ENCODE measurements at regions not wholly inside any gene's neighbourhood (a gene's known extent, or its start where the extent isn't known, plus 50 kb on each side); places are given as distances from the start of the nearest gene placed in this dataset.
"Not testable (repeated sequence)": the region's sequence is repeated elsewhere in the genome, so short reads cannot be mapped to it uniquely, and the experiment has no call there.

DNA sequence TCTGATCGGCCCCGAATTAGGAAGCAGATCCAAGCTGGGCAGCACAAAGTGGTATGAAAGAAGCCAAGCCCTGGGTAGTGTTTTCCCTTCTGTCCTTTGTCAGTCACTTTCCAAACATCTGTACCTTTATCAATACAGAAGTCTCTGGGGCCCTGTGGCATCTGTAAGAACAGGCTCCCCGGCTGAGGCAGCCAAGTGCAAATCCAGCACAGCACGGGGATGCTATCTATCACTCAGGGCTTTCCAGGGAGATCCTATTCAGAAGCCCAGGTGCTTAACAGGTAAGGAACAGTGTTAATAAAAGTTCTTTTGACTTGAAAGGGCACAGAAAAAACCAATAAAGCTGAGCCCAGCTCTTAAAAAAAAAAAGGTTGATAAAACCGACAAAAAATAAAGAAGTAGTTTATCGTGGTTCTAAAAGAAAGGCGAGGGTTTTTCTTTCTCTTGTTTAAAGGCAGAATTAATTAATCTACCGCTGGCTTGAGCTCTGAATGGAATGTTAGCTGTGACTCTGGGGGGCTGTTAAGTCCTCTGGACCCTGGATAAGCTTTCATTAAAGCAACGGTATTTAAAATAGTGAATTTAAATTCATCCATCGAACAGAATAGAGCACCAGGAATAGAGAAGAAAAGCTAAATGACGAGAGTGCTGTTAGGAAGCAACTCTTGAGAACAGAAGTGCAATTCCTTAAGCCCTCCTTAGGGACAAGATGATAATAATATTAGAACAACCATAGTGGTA lies 119.1 kb upstream of the GATB start:
- no peak for DNase-seq

DNA sequence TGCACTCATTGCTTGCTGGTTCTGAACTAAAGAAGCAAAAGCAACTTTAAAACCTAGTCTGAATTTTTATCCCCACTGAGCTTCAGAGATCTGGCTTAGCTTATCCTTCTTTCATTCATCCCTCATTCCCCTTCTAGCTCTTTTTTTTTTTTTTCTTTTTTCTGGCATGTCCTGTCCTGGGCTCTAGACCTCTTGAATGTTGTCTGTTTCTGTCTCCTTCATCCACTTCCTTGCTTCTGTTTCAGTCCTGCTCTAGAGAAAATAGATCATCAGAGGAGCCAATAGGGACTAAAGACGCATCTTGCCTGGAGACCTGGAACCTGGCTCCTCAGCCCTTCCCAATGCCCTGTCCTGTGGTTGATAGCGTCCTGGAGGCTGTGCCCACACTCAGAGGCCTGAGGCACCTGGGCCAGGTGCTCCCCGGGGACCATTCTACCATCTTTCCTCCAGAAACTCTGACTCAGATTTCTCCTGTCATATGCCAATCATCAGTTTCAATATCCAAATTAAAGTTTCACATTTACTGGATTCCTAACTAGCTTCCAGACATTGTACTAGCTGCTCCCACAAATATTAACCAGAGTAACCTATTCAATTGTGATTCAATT lies 115.7 kb upstream of the GATB start:
- DNase-seq: no peak

DNA sequence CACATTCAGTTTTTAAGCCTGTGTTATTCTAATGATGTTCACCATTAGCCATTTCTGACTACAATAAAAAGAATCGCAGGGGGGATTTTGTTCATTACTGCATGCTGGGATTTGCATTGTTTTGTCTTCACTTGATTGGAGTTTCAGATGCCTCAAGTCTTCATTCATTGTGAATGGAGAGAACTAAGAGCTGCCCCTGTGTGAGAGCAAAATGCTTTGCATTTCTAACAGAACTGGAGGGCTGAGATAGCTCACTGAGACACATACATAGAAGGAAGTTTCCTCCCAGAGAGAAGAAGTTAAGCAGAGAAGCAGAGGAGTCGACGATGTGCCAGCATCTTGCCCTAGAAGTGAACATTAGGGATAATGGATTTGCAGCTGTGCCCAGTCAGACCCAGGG lies 113.5 kb upstream of the GATB start:
- DNase-seq: no peak

DNA sequence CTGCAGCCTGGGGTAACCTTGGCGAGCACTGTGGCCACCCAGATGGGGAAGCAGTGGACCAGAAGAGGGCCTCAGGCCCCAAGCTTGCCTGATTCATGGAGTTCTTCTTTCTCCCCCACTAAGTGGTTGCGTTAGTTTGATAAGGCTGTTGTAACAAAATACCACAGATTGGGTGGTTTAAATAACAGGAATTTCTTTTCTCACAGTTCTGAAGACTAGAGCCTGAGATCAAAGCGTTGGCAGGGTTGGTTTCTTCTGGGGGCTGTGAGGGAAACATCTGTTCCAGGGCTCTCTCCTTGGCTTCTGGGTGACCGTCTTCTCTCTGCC lies 105.7 kb upstream of the GATB start:
- no peak for DNase-seq

DNA sequence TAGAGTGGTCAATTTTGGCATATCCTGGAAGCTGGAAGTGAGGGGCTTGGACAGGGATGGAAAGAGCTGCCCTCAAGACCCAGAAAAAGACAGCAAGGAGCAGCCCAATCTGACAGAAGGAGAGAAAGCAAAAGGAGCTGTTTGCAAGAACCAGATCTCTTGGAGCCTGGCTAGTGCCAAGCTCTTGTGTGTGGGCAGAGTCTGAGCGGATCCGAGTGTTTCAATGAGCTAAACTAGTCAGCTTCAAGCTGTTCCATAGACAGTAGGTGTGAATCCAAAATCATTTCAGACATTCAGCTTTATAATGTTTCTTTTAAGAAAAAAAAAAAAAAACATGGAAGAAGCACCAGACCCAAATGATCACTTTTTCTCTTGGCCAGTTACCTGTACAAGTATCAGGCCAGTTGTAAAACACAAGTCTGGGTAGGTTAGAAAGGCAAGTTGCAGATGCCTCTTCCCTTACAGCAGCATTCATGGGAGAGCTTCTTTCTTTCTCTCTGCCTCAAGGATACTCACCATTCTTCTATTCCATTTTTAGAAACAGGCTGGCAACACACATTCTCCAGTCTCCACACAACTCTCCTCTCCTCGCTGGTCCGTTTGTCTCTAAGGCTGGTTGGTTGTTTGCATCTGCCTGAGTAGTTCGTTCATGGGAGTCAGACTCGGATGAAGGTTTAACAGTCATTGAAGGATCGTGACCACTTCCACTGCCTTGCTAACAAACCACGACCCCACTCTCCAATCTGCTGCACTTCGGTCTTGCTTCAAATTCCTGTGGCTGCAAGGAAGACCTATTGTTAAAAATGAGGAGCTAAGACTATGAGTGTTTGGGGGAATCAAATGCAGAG lies 105.2 kb upstream of the GATB start:
- DNase-seq: no peak

DNA sequence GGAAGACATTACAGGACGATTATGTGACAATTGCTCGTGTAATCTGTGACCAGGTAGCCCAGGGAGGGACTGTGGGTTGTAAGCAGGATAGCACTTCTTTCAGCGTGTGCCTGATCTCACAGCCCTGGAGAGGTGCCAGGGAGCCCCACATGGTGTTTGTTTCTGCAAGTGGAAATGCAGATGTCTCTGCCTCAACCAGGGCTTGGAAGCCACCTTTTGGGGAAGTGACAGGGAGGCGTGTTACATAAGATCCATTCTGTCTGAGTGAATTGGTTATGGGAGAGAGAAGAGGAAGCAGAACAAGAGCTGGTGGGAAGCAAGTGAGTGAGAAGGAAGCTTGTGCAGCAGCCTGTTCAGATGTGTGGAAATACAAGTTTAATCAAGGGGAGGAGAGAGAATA lies 104.5 kb upstream of the GATB start:
- DNase-seq: no peak

DNA sequence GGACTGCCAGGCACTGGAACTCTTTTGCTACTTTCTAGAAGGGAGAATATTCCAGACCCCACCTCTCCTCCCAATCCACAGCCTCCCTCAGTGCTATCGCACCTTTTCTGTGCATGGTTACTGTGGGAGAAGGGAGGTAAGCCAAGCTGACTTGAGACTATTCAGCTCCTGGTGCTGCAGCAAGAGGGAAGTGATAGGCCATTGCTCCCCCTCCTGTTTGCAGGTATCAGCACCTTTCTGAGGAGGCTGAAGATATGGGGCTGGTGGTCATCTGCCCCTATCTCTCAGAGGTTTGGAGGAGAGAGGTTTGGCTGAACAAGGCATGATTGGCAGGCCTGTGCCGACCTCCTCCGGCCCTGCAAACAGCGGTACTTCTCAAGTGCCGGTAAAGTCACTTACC lies 103.3 kb upstream of the GATB start:
- DNase-seq: no peak

DNA sequence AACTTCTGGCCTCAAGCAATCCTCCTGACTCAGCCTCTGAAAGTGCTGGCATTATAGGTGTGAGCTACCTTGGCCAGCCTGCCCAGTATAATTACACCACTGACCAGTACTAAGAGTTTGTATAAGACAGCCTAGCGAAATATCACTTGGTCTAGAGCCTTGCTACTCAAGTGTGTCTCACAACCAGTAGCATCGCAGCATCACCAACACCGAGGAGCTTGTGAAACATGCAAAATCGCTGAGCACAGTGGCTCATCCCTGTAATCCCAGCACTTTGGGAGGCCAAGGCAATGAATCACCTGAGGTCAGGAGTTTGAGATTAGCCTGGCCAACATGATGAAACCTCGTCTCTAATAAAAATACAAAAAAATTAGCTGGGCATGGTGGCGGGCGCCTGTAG lies 102.0 kb upstream of the GATB start:
- DNase-seq: no peak

DNA sequence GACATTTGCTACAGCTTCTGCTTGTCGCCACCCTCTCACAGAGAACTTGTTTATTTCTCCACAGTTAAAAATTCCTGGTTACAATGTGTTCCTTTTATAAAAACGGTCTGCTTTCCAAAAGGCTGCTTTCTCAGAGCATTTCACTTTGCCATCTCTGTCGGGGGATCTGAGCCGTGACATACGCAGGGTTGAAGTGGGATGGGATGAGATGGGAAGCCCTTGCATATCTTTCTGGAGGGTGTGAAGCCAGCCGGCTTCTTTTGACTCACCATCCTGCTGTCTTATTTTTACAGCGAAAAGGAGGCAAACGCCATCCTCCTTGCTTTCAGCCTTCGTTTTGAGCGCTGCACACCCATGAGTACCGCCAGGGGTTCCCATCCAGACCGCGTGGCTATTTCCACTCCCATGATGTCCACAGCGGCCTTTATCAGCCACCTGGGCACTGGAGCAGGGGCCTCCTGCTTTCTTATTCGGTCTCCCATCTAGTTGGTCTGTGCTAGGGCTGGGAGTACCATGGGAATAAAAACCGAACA lies 99.8 kb upstream of the GATB start:
- no peak for DNase-seq

DNA sequence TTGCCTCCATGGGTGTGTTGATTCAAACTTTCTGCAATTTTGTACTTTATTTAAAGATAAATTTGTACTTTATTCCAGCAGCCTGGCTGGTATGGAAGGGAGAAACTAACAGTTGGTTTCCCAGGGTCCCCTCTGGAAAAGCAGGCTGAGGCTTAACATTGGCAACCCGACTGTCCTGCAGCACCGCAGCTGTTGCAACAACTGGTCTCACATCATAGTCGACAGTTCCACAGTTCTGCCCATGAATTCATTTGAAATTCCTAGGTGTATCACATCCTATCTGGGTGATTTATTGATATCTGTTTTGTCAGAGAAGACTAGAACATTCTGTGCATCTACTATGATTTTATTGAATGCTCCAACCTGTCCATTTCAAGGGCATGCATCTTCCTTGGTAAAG lies 98.8 kb upstream of the GATB start:
- no peak for DNase-seq

DNA sequence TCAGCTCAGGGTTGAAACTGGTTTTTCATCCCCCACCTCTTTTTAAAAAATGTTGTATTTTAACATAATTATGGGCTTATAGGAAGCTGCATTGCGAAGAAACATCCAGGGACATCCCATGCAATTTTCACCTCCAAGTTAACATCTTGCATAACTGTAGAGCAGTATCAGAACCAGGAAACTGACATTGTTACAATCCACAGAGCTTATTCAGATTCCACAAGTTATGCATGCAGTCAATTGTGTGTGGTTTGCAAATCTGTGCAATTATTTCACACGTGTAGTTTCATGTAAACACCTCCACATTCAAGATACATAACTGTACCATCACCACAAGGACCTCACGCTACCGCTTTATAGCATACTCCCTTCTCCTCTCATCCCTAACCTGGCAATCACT lies 97.5 kb upstream of the GATB start:
- DNase-seq: no peak

DNA sequence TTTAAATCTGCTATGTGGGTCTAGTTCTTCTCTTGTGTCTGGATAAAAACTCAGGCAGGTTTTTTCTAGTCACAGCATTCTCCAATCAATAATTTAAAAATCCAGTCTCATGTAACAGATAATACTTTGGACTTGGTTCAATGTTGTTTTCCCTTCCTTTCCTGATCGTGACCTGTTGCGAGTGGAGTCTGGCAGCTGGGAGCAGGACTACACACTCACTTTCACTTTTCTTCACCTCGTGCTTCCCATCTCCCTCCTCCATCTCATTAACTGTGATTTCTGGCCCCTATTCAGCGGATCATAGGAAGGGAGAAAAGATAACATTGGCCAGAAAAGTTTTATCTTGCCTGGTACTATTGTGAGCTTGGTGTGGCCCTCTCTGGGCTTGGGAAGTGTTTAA lies 96.6 kb upstream of the GATB start:
- DNase-seq: no peak

DNA sequence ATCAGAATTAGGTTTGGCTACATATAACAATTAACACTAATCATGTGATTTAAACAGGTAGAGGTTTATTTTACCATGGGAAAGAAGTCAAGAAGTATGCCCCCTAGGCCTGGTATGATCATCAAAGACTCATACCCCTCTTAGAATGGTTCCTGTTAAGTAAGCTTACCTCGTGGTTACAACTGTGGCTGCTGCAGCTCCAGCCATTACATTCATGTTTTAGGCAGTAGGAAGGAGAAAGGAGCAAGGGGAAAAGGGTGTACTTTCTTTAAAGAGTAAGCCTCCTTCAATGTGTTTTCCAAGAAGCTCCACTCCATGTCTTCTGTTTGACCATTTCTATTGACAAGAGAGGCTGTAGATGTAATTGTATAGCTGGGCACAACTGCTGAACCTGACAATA lies 94.9 kb upstream of the GATB start:
- DNase-seq: no peak

DNA sequence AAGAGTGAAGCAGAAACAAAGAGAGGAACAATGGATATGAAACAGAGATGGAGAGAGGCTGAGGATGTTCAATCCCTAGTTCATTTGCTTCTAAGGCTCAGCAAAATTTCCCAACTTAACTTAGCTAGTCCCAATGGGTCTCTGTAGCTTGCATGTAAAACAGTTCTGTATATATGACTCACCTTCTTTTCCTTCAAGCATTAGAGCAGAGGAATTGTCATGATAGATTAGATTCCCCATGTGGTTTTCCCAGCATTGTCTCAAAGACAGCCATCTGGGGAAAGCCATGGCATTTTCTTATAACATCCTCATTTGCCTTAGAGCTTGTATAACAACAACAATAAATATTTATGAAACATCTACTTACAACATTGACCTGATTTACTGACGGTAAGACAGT lies 93.9 kb upstream of the GATB start:
- no peak for DNase-seq

DNA sequence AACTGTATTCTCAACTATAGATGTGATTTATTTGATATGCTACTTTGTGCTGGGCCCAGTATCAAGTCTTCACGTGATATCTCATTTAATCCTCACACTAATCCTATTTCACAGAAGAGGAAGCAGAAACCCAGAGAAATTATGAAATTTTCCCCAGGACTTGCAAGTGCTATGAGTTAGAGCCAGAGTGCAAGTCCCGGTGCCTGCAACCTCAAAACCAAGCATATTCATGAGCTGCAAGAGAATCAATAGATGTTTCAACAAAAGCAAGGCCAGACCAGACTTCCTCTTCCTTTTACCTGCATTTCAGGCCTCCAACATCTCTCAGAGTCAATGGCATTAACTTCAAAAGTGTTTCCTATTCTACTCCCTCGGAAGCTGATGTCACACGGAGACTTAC lies 92.2 kb upstream of the GATB start:
- no peak for DNase-seq

DNA sequence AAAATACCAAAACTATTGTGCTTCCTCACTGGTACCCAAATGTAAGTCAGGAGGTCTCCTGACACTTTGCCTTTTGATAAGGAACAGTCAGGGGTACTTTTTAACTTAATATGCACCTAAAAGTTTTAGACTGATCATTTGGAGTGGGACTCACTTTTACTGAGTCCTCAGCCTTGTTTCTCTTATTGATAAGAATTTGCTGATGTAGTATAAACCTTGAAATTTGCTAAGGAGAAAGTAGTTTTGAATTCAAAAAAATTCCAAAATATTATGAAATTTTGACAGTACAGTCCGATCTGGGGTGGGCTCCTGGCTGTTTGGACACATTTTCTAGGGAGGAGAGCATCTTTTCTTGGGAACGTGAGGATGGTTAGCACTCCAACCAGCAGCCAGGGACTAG lies 91.4 kb upstream of the GATB start:
- no peak for DNase-seq

DNA sequence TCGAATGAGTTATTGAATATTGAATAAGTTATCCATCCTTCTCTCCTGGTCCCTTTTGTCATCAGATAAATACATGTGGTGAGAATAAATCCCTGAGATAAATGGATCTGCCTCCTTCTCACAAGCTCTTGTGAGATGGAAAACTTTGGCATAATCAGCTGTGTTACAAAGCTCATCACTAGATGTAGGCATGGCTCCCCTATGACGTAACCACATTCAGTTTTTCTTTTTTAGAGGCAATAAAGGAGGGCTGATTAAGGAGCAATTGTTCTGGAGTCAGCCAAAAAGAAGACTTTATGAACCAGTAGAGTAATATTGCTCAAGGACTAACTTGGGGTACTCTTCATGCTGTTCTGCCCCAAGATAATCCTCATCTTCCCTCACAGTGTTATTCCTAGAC lies 90.5 kb upstream of the GATB start:
- no peak for DNase-seq

DNA sequence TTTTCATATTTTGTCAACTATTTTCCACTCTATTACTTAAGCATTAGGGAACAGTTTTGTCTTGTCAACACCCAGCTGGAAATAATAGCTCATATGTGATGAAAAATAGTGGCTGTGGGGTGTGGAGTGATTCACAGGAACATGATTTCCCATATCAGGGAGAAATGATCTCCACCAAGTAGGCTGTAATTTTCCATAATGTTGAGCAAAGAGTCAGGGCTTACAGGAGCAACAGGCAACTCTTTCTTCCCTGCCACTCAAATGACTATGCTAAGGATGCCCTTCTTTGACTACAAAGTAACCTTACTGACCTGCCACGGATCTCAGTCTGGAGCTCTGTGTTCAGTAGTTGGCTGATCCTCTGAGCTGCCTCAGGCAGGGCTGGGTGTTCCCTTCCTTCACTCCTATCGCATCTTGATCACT lies 90.0 kb upstream of the GATB start:
- no peak for DNase-seq

DNA sequence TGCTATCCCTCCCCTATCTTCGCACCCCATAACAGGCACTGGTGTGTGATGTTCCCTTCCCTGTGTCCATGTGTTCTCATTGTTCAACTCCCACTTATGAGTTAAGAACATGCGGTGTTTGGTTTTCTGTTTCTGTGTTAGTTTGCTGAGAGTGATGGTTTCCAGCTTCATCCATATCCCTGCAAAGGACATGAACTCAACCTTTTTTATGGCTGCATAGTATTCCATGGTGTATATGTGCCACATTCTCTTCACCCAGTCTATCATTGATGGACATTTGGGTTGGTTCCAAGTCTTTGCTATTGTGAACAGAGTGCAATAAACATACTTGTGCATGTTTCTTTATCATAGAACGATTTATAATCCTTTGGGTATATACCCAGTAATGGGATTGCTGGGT lies 84.7 kb upstream of the GATB start:
- not testable (repeated sequence) for DNase-seq

DNA sequence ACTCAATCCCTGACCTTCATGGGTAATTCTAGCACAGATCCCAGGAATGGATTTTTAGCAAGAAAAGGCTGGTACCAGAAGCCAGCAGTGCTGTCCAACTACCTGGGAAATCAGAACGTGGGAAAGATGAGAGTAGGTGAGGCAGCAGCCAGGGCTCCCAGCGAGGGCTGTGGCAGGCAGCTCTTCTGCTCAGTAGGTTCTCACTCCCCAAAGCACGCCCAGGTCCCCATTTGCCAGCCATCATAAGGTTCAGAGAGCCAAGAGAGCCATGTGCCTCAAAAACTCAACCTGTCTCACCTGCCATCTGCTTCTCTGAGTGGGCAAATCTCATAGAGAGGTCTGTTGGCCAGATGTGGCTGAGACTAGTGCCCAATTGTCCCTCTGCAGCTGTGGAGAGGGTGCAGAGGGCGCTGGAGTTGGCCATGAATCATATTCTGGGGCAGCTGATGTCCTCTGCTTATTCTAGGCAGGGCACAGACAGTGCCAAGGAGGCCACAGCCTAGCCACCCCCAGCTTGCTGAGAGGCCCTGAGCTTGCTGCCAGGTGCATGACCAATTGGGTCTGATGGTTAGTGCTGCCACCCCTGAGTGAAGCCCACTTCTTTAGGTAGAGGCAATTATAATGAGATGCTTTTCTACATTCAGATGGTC lies 81.7 kb upstream of the GATB start:
- DNase-seq: no peak

DNA sequence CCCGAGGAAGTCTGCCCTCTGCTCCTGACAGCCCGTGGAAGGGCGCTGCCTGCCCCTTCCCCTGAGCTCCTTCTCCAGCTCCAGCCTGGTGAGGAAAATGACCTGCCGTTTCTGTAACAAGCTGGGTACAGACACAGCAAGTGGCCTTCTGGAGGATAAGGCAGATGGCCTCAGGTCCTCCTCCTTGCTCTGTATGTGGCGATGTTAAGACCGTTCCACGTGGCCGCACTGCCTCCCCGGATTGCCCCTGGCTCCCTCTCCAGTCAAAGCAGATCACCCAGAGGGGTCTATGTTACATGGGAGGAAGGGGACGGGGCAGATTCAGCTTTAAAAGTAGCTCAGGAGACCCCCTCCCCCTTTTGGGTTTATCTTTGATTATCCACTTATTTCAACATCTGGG lies 80.3 kb upstream of the GATB start:
- no peak for DNase-seq

DNA sequence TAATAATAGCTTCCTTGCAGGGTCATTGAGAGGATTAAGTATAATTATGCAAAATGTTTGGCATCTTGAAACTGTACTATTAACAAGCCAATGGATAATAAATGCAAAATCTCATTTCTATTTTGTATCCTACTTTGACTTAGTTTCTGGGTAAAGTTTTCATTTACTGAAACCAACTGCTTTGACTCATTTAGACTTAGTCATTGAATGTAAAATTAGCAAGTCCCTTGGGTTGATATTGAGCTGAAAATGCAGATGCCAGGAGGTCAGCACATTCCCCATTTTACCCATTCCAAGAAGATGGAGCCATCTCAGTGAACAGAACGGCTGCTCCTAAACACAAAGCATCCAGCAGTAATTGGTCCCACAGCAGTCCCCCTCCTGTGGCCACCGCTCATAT lies 74.7 kb upstream of the GATB start:
- DNase-seq: no peak

DNA sequence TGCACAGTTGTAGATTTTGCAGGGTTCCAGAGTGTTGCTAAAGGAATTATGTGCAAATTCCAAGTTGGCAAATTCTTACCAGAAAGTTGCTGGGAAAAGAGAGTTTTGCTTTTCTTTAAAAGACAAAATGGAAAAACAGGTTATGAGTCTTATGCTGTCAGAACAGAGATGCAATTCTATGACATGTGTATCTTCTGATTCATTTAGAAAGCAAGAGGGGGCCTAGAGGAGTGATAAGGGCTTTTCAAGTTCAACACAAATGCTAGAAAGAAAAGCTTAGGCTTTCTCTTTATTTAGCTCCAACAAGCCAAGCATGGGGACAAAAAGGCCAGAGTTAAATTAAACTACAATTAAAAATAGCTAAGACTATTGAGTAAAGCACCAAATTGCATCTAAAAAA lies 72.4 kb upstream of the GATB start:
- no peak for DNase-seq

Data from fibroblast of skin of scalp (primary cell).